HFFc6 (cell line): ENCODE measurements at regions not wholly inside any gene's neighbourhood (a gene's known extent, or its start where the extent isn't known, plus 50 kb on each side); places are given as distances from the start of the nearest gene placed in this dataset.

Experiments used
- DNase-seq: peaks from one replicate; pipeline ENCODE4 v3.0.0-alpha.2; 2018
- H3K27ac Mint-ChIP-seq: 2 replicates; pipeline ENCODE4 v1.8.0; 2020; ENCODE audit warnings: mild to moderate bottlenecking, mixed read lengths
- H3K27me3 Mint-ChIP-seq: 2 replicates; pipeline ENCODE4 v1.8.0; 2021; ENCODE audit warnings: mild to moderate bottlenecking, moderate library complexity, mixed read lengths; ENCODE audit not compliant: insufficient read depth
- H3K36me3 Mint-ChIP-seq: 2 replicates; pipeline ENCODE4 v1.8.0; 2021; ENCODE audit warnings: low read depth, mixed read lengths
- H3K4me1 Mint-ChIP-seq: 2 replicates; pipeline ENCODE4 v1.8.0; 2020; ENCODE audit warnings: low read depth, mixed read lengths
- H3K4me3 Mint-ChIP-seq: 2 replicates; pipeline ENCODE4 v1.8.0; 2020; ENCODE audit warnings: mild to moderate bottlenecking, moderate library complexity, mixed read lengths
- H3K9me3 Mint-ChIP-seq: 2 replicates; pipeline ENCODE4 v1.8.0; 2020; ENCODE audit warnings: mild to moderate bottlenecking, mixed read lengths
- CTCF ChIP-seq: fragments of 200-600 bp; sonication (generic); IDR thresholded peaks from 2 replicates; pipeline ENCODE4 v1.5.0; 2021; ENCODE audit warnings: antibody characterized with exemption, mild to moderate bottlenecking

- no peaks in the 10 kb centered on the region for H3K36me3 Mint-ChIP-seq
- no peak overlapping the region for H3K27ac Mint-ChIP-seq
- H3K9me3 Mint-ChIP-seq: no peaks in the 10 kb centered on the region
- H3K4me1 Mint-ChIP-seq: no peaks in the 10 kb centered on the region
- no peak for TF ChIP-seq CTCF
- H3K4me3 Mint-ChIP-seq: no peak overlapping the region
- H3K27me3 Mint-ChIP-seq: peaks cover 29% of the 10 kb centered on the region
- DNase-seq: no peak
Observed at GRCh38 chr19:31083105-31083504, 266.1 kb downstream of the TSHZ3 start.

GRCh38 chr19:31075146-31075655, 274.0 kb downstream of the TSHZ3 start:
- H3K4me3 Mint-ChIP-seq: no peak overlapping the region
- TF ChIP-seq CTCF: no peak
- no peak overlapping the region for H3K27ac Mint-ChIP-seq
- no peaks in the 10 kb centered on the region for H3K9me3 Mint-ChIP-seq
- H3K4me1 Mint-ChIP-seq: no peaks in the 10 kb centered on the region
- peaks cover 31% of the 10 kb centered on the region for H3K27me3 Mint-ChIP-seq
- H3K36me3 Mint-ChIP-seq: no peaks in the 10 kb centered on the region
- no peak for DNase-seq

- Mint-ChIP-seq H3K36me3 (no peaks in the 10 kb centered on the region), H3K4me1 (no peaks in the 10 kb centered on the region), H3K27me3 (peaks cover 27% of the 10 kb centered on the region), H3K9me3 (no peaks in the 10 kb centered on the region), H3K27ac (no peak overlapping the region), H3K4me3 (no peak overlapping the region)
- no peak for TF ChIP-seq CTCF
- DNase-seq: no peak
Observed at GRCh38 chr19:31074199-31075125, 274.8 kb downstream of the TSHZ3 start.

GRCh38 chr19:31073485-31074198, 275.6 kb downstream of the TSHZ3 start:
- Mint-ChIP-seq H3K27me3 (peaks cover 22% of the 10 kb centered on the region), H3K27ac (no peak overlapping the region), H3K9me3 (no peaks in the 10 kb centered on the region), H3K36me3 (no peaks in the 10 kb centered on the region), H3K4me1 (no peaks in the 10 kb centered on the region), H3K4me3 (no peak overlapping the region)
- TF ChIP-seq CTCF: no peak
- no peak for DNase-seq

GRCh38 chr19:31072451-31072850, 276.8 kb downstream of the TSHZ3 start:
- no peak overlapping the region for H3K27ac Mint-ChIP-seq
- DNase-seq: no peak
- H3K36me3 Mint-ChIP-seq: no peaks in the 10 kb centered on the region
- H3K9me3 Mint-ChIP-seq: no peaks in the 10 kb centered on the region
- no peak for TF ChIP-seq CTCF
- H3K4me3 Mint-ChIP-seq: no peak overlapping the region
- H3K4me1 Mint-ChIP-seq: no peaks in the 10 kb centered on the region
- peaks cover 20% of the 10 kb centered on the region for H3K27me3 Mint-ChIP-seq
